Tibial nerve (tissue), 4 donors: ENCODE measurements at regions not wholly inside any gene's neighbourhood (a gene's known extent, or its start where the extent isn't known, plus 50 kb on each side); places are given as distances from the start of the nearest gene placed in this dataset.

Experiments used
- DNase-seq, 2 donors: peaks; one replicate each; pipeline ENCODE4 v3.0.0-alpha.2; 2019; ENCODE audit warnings: low spot score in 2 of 2
- H3K27ac ChIP-seq, 4 donors: fragments of 200-600 bp; sonication (generic) in 3 of 4; one replicate each; pipeline ENCODE4 v1.5.1; 2017 to 2019; ENCODE audit warnings: mild to moderate bottlenecking in 1 of 4
- H3K27me3 ChIP-seq, 2 donors: fragments of 200-600 bp; sonication (generic) in 1 of 2; one replicate each; pipeline versions ENCODE4 v1.5.1 to v1.6.0; 2017 to 2019
- H3K36me3 ChIP-seq, 3 donors: fragments of 200-600 bp; sonication (generic); one replicate each; pipeline ENCODE4 v1.5.1; 2018 to 2019
- H3K4me1 ChIP-seq, 4 donors: fragments of 200-600 bp; sonication (generic) in 3 of 4; one replicate each; pipeline ENCODE4 v1.5.1; 2017 to 2019
- H3K4me3 ChIP-seq, 4 donors: fragments of 200-600 bp; sonication (generic) in 3 of 4; one replicate each; pipeline ENCODE4 v1.5.1; 2017 to 2019; ENCODE audit warnings: mild to moderate bottlenecking in 1 of 4, moderate library complexity in 1 of 4
- H3K9me3 ChIP-seq, 4 donors: fragments of 200-600 bp; sonication (generic) in 3 of 4; one replicate each; pipeline ENCODE4 v1.5.1; 2017 to 2019
- EP300 ChIP-seq, 2 donors: sonication (generic); formaldehyde crosslinking; IDR thresholded peaks; one replicate each; pipeline ENCODE4 v1.6.1; 2017; ENCODE audit warnings: antibody characterized with exemption in 2 of 2, mild to moderate bottlenecking in 1 of 2
- POLR2A ChIP-seq, 2 donors: fragments of 450-650 bp; IDR thresholded peaks; one replicate each; pipeline ENCODE4 v1.6.1; 2017; ENCODE audit warnings: antibody characterized with exemption in 2 of 2, mild to moderate bottlenecking in 2 of 2, moderate library complexity in 2 of 2
- WGBS, 2 donors: methylation state at CpG; one replicate each; pipeline ENCODE4 v1.1.5; 2018; 5-methylcytosine and 5-hydroxymethylcytosine counted together
- TF ChIP-seq, protein P1 (sequence below), 5 experiments: fragments of 200-600 bp in 3 of 5; fragments of 450-650 bp in 2 of 5; sonication (generic) in 3 of 5; IDR thresholded peaks; one replicate each; pipeline ENCODE4 v1.5.1; 2016 to 2019; ENCODE audit warnings: antibody characterized with exemption in 5 of 5, mild to moderate bottlenecking in 3 of 5, moderate library complexity in 2 of 5

DNA sequence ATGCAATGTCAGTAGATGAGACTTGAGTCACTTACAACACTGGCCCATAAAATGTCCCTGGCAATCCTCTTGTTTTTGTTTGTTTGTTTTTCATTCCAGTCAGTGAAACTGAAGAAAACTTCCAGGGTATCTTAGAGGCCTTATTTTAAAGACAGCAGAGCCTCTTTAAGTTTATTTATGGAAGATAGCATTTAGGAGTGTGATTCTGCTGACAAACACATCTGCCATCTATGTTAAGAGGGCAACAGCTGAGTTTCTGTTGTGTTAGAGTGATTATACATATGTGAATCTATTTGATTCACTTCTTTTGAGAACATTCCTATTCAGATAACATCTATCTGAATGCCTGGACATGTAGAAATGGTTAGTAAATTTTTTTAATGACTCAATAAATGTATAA is 812.6 kb downstream of the TENT5A start:
- no peak for TF ChIP-seq EP300 (IDR thresholded peaks at IDR 0.05)
- no peaks in the 10 kb centered on the region for H3K27me3 ChIP-seq
- H3K4me1 ChIP-seq: peaks cover 0 to 13% (median 3%) of the 10 kb centered on the region in 4 donors
- no peaks in the 10 kb centered on the region for H3K36me3 ChIP-seq
- no peak for DNase-seq
- no peak overlapping the region for H3K4me3 ChIP-seq
- peaks cover 0 to 13% (median 0%) of the 10 kb centered on the region in 4 donors for H3K9me3 ChIP-seq
- H3K27ac ChIP-seq: no peak overlapping the region

DNA sequence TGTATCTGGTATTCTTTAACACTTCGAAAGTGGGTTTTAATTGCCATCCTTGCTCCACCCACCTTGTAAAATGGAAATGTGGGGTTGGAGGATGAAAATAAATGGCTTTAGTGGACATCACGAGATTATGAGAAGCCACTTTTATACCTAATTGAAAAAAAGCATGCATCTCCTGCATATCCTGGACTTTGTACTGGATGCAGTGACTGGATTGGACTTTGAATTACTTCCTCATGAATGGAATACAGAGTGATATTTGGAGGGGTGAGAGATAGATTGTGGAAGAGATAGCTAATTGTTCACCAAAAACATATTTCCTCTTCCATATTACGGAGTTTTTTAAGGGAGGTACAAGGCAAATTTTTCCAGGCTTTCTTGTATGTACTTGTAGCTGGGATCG is 813.0 kb downstream of the TENT5A start:
- Histone ChIP-seq H3K27me3 (no peaks in the 10 kb centered on the region), H3K27ac (no peak overlapping the region), H3K4me1 (peaks cover 0 to 13% (median 3%) of the 10 kb centered on the region in 4 donors), H3K4me3 (no peak overlapping the region), H3K36me3 (no peaks in the 10 kb centered on the region), H3K9me3 (peaks cover 0 to 13% (median 0%) of the 10 kb centered on the region in 4 donors)
- WGBS, 2 donors: 82 to 84% methylated on average over 4 of the region's 4 CpGs
- TF ChIP-seq, protein P1, sequence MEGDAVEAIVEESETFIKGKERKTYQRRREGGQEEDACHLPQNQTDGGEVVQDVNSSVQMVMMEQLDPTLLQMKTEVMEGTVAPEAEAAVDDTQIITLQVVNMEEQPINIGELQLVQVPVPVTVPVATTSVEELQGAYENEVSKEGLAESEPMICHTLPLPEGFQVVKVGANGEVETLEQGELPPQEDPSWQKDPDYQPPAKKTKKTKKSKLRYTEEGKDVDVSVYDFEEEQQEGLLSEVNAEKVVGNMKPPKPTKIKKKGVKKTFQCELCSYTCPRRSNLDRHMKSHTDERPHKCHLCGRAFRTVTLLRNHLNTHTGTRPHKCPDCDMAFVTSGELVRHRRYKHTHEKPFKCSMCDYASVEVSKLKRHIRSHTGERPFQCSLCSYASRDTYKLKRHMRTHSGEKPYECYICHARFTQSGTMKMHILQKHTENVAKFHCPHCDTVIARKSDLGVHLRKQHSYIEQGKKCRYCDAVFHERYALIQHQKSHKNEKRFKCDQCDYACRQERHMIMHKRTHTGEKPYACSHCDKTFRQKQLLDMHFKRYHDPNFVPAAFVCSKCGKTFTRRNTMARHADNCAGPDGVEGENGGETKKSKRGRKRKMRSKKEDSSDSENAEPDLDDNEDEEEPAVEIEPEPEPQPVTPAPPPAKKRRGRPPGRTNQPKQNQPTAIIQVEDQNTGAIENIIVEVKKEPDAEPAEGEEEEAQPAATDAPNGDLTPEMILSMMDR (IDR thresholded peaks at IDR 0.05): no peak
- TF ChIP-seq POLR2A (IDR thresholded peaks at IDR 0.05) (no peak), EP300 (IDR thresholded peaks at IDR 0.05) (no peak)
- DNase-seq: no peak

DNA sequence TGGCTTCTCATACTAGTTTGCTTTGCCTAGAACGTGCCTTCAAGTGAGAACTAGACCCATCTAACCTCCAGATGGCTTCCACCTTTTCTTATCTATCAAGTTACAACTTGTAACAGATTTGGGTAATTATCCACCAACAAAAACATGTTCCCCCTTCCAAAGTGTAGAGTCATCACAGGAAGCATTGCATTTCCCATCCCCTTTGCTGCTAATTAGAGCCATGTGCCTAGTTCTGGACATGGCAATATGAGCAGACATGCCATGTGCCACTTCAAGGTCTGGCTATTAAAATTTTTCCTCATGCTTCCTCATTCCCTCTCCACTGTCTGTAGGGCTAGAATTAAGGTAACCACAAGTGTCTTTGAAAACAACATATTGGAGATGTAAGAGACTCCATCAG is 814.4 kb downstream of the TENT5A start:
- TF ChIP-seq POLR2A (IDR thresholded peaks at IDR 0.05) (no peak), EP300 (IDR thresholded peaks at IDR 0.05) (no peak)
- TF ChIP-seq, protein P1 (IDR thresholded peaks at IDR 0.05): no peak
- H3K9me3 ChIP-seq: peaks cover 0 to 19% (median 3%) of the 10 kb centered on the region in 4 donors
- no peaks in the 10 kb centered on the region for H3K36me3 ChIP-seq
- H3K4me1 ChIP-seq: peaks cover 0 to 13% (median 3%) of the 10 kb centered on the region in 4 donors
- no peak for DNase-seq
- WGBS, 2 donors: 78 to 94% methylated on average over 1 of the region's 1 CpG
- H3K27me3 ChIP-seq: no peaks in the 10 kb centered on the region
- H3K4me3 ChIP-seq: no peak overlapping the region
- no peak overlapping the region for H3K27ac ChIP-seq

DNA sequence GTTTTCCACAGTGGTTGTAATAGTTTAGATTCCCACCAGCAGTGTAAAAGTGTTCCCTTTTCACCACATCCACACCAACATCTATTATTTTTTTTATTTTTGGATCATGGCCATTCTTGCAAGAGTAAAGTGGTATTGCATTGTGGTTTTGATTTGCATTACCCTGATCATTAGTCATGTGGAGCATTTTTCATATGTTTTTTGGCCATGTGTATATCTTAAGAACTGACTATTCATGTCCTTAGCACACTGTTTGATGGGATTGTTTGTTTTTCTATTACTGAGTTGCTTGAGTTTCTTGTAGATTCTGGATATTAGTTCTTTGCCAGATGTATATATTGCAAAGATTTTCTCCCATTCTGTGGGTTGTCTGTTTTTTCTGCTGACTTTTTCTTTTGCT is 820.1 kb downstream of the TENT5A start:
- no peaks in the 10 kb centered on the region for H3K4me1 ChIP-seq
- no peak overlapping the region for H3K27ac ChIP-seq
- H3K27me3 ChIP-seq: no peaks in the 10 kb centered on the region
- no peak for DNase-seq
- TF ChIP-seq, protein P1 (IDR thresholded peaks at IDR 0.05): no peak
- TF ChIP-seq EP300 (IDR thresholded peaks at IDR 0.05) (no peak), POLR2A (IDR thresholded peaks at IDR 0.05) (no peak)
- no peak overlapping the region for H3K4me3 ChIP-seq
- no peaks in the 10 kb centered on the region for H3K36me3 ChIP-seq
- H3K9me3 ChIP-seq: peaks cover 0 to 20% (median 3%) of the 10 kb centered on the region in 4 donors

DNA sequence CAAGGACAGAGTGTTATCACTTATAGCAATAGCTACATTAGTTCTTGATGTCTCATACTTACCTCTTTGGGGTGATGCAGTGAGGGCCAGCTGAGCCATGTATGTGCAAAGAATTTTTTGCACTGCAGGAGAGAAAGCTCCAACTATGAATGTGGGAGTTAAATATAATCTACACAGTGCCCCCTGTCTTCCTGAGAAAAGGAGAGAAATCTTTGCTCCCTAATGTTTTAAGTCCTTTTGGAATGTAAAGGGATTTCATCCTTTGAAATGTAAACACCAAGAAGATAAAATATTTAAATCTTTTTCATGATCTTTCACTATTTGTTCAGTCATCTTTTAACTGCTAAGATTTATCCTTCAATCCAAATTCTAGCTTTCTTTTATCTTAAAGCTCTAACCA is 822.1 kb downstream of the TENT5A start:
- no peaks in the 10 kb centered on the region for H3K4me1 ChIP-seq
- no peak for TF ChIP-seq EP300 (IDR thresholded peaks at IDR 0.05)
- TF ChIP-seq POLR2A (IDR thresholded peaks at IDR 0.05): no peak
- TF ChIP-seq, protein P1 (IDR thresholded peaks at IDR 0.05): no peak
- H3K36me3 ChIP-seq: no peaks in the 10 kb centered on the region
- no peak overlapping the region for H3K27ac ChIP-seq
- H3K27me3 ChIP-seq: no peaks in the 10 kb centered on the region
- DNase-seq: no peak
- peaks cover 0 to 15% (median 3%) of the 10 kb centered on the region in 4 donors for H3K9me3 ChIP-seq
- no peak overlapping the region for H3K4me3 ChIP-seq

DNA sequence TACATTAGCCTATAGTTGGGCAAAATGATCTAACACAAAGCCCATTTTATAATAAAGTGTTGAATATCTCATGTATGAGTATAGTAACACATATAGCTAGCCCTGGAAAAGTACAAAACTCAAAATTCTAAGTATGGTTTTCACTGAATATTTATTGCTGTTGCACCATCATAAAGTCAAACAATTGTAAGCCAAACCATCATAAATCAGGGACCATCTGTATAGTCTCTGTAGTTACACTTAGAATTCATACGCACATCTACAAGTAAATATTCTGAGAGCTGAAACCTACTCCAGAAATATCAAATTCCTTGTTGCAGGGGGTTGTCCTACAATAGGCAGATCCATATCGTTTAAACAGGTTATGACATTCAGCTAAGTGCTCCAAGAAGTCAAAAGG is 817.3 kb downstream of the BCKDHB start:
- no peak for DNase-seq
- Histone ChIP-seq H3K9me3 (peaks cover 0 to 3% (median 0%) of the 10 kb centered on the region in 4 donors), H3K4me1 (no peaks in the 10 kb centered on the region), H3K27ac (no peak overlapping the region), H3K4me3 (no peak overlapping the region), H3K27me3 (no peaks in the 10 kb centered on the region), H3K36me3 (no peaks in the 10 kb centered on the region)
- 80 to 90% methylated on average over 2 of the region's 2 CpGs for WGBS, 2 donors
- TF ChIP-seq EP300 (IDR thresholded peaks at IDR 0.05) (no peak), POLR2A (IDR thresholded peaks at IDR 0.05) (no peak)
- TF ChIP-seq, protein P1 (IDR thresholded peaks at IDR 0.05): no peak
